Endometrium (tissue), 2 donors: ENCODE measurements at regions not wholly inside any gene's neighbourhood (a gene's known extent, or its start where the extent isn't known, plus 50 kb on each side); places are given as distances from the start of the nearest gene placed in this dataset.
"Not testable (repeated sequence)": the region's sequence is repeated elsewhere in the genome, so short reads cannot be mapped to it uniquely, and the experiment has no call there.

Experiments used
- FAIRE-seq: peaks from 2 replicates; lab custom pipeline; 2012; peaks lifted over from hg19 to GRCh38; lab: Jason Lieb, UNC
- donor health status: control.
- donor health status: control.

GRCh38 chr2:122328816-122329215 is 573.4 kb downstream of the TSN start:
- FAIRE-seq = no peak

GRCh38 chr2:122329278-122329677 is 573.8 kb downstream of the TSN start:
- no peak for FAIRE-seq

DNA sequence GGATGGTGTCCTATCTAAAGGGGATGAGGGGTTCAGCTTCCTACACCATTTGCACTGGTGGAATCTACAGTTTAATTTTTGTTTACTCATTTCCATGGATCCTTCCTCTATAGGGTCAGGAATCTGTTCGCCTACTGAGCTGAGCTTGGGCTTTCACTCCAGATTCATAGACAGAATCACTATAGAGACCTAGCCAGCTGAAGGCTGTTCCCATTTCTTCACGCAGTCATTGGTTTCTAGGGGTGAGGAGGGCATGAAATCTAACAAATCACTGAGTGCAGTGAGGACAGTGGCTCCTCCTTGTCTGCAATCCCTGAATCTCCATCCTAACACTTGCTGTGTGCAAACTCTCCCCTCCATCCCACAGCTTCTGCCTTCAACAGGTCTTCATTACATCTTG is 578.5 kb downstream of the TSN start:
- FAIRE-seq = no peak

- FAIRE-seq = no peak
Measured at GRCh38 chr2:122338000-122338399, 582.5 kb downstream of the TSN start.

- FAIRE-seq = no peak
Measured at GRCh38 chr2:122340246-122340645, 584.8 kb downstream of the TSN start.

- FAIRE-seq = no peak
Measured at GRCh38 chr2:122341007-122341406, 585.6 kb downstream of the TSN start.

DNA sequence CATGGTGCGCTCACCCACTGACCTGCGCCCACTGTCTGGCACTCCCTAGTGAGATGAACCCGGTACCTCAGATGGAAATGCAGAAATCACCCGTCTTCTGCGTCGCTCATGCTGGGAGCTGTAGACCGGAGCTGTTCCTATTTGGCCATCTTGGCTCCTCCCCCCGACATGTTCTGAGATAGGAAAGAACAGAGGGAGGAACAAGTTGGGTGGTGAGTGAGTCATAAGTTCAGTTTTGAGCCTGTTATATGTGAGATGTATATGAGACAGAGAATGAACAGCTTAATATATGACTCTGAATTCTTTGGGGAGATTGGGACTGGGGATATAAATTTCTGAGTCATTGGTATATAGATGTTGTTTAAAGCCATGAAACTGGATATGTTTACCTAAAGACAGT is 596.7 kb downstream of the TSN start:
- FAIRE-seq = not testable (repeated sequence)

DNA sequence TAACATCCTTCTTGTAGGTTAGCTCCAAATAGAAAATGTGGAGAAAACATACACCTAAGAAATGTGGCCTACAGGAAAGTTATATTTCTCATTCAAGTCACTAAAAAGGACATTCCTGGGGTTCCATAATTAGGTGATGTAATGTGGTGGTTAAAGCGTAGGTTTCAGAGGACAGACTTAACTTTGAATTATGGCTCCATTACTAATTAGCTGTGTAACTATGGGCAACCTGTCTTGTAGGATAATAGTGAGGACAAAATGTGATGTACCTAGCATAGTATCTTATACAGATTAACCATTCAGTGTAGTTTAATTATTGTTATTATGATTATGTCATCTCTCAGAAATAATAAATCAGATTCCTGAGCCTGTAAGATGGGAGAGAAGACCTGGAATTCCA is 602.5 kb downstream of the TSN start:
- no peak for FAIRE-seq

DNA sequence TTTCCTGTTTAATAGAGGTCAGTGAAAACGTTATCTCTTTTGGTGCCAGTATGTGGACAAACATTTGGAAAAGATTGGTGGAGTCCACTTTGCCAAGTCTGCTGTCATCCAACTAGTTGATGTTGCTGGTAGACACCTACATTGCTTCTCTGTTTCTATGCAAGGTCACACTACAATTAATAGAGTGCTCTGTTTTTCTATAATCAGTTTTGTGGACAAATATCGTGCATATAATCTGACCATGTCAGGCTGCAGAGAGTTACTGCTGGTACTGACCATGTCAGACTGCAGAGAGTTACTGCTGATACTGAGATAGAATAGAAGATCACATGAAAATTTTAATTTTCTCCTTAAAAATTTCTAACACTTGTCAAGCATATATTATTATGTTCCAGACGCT is 603.3 kb downstream of the TSN start:
- no peak for FAIRE-seq

GRCh38 chr2:122363885-122364284 is 608.4 kb downstream of the TSN start:
- no peak for FAIRE-seq

DNA sequence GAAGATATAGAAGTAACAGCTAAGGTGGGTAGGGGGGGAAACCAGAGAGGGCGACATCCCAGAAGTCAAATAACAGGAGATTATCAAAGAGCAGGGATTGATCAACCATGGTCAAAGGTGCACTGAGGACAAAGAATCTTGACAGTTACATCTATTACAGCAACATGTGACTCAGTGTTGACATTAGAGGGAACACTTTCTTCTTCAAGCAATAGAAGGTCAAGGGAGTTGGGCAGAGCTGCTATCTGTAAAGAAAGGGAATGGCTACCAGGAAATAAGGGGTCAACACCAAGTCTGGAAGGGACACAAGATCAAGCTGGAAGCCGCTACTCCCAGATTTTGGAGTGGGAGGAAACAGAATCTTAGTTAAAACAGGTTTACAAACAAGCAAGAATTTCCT is 611.0 kb downstream of the TSN start:
- FAIRE-seq = no peak

DNA sequence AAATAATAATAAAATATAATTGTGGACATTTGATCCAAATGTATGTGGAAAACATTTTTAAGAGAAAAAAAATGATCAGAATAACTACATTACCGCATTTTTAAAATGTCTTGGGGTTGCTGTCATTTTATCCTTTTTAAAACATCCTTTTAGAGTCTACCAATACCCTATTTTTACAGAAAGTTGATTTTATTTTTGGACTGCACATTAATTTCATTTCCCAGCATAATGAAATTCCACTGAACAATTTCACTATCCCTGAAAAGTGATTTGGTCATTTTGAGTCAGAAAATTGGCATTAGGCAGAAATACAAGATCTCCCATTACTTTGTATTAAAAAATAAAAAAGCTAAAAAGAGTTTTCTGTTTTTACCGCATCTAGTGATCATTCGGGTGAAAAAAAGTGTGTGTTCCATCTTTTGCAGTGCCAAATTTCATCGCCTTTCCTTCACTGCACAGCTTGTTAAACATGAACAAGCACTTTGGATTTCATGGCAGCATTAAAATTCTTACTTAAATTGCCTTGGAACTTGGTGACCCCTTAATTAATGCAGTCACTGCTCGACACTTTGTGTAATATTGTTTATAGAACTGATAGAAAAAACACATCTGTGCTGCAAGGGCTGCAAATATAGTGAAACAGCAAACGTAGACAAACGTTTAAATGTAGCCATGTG is 611.7 kb downstream of the TSN start:
- FAIRE-seq = no peak

DNA sequence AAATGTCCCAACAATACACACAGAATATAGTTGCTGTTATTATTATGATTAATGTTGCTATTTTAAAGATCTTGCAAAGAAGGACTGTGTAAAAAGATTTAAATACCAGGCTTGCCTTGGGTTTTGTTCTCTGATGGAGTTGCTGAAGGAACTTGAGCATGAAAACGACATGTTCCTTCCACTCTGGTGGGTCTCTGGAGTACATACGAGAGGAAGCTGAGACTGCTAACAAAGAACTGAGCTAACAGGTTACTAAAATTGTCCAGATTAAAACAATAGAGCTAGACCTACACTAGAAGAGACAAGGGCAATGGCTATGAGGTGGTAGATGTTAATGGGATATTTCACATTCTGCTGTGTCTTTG is 612.2 kb downstream of the TSN start:
- FAIRE-seq = no peak

GRCh38 chr2:122368576-122369243 is 613.3 kb downstream of the TSN start:
- FAIRE-seq = no peak

DNA sequence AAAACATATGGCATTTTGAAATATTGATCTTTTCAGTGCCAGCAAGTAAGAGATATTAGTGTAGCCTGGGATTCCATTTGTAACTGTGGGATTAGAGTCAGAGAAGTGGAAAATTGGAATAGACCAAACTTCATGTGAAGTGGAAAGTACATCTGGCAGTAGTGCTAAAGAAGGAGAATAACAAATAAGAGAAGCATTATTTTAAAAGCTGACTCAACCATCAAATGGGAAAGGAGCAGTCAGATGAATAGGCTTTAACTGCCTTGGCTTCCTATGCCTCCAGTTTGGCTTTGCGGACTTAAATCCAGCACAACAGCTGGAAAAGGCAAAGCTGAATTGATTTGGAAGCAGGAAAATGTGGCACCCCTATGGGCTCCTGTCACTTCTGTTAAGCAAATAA is 623.1 kb downstream of the TSN start:
- no peak for FAIRE-seq

- no peak for FAIRE-seq
Measured at GRCh38 chr2:122384768-122385333, 629.4 kb downstream of the TSN start.

- no peak for FAIRE-seq
Measured at GRCh38 chr2:122388208-122388607, 632.8 kb downstream of the TSN start.

- FAIRE-seq = no peak
Measured at GRCh38 chr2:122389694-122390093, 634.2 kb downstream of the TSN start.

DNA sequence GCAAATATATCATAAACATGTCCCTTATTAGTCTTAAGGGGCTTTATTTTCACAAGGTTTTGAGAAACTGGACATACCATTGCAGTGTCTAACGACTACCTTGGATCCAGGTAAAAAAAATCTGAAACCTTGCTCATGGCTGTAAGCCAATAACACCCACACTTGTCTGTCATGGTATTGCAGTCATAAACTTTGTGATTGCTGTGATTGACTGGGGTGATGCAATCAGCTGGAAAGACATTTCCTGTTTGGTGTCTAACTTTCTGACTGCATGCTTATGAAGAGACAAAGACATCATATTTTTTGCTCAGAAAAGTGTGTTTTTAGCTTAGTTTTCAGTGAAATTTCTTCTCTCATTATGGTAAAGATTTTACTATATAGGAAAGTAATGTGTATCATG is 635.0 kb downstream of the TSN start:
- FAIRE-seq = no peak

DNA sequence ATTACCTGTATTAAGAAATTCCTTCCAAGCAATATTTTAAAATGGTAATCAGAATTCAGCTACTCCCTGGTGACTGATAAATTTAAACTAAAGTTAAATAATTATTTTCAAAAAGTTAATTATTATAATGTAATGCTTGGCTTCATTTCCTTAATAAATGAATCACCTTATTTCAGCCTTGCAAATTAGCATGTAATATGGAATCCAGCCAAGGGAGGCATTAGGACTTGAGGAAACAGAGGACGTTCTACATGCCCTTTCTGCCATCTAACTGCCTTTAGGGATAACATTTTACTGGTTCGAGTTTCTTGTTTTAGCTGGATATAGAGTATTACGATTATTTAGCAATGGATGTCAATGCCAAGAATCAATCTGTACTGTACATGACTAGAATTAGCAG is 636.3 kb downstream of the TSN start:
- FAIRE-seq = no peak

DNA sequence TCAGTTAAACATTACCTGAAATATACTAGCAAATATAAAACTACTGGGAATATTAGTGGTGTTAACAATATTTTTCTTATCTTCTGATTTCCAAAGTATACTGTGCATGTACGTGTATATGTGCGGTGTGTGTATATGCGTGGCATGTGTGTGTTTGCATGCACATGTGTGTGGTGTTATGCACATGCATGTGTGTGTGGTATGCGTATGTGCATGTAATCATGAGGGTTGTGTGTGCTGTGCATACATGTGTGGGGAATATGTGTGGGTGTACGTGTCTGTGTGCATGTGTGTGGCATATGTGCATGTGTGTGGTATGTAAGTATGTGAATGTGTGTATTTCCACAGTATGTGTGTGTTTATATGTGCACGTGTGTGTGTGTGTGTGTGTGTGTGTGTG is 640.2 kb downstream of the TSN start:
- no peak for FAIRE-seq

- no peak for FAIRE-seq
Measured at GRCh38 chr2:122411231-122411630, 655.8 kb downstream of the TSN start.

DNA sequence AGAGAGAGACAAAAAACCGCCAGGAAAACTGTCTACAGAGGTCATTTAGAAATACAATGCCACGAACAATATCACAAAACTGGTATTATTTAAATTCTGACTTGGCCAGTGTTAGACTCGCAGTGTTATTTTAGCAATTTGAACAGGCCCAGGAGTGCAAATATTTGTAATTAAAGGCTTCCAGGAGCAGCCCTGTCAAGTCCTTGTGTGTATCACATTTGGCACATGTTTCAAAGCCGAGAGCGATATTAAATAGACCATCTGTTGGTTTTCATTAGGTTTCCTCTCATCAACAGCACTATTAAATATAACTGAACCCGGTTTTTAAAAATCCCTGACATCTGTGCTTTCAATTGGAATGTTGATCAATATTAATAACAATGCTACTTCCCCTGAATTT is 656.9 kb downstream of the TSN start:
- no peak for FAIRE-seq

- no peak for FAIRE-seq
Measured at GRCh38 chr2:122414902-122415301, 659.5 kb downstream of the TSN start.
